Osteoblast (primary cell): ENCODE measurements at regions not wholly inside any gene's neighbourhood (a gene's known extent, or its start where the extent isn't known, plus 50 kb on each side); places are given as distances from the start of the nearest gene placed in this dataset.

Experiments used
- DNase-seq: peaks from one replicate; pipeline ENCODE4 v3.0.0; 2011; ENCODE audit warnings: low spot score, mixed read lengths; ENCODE audit not compliant: insufficient read length; ENCODE audit errors: missing footprints
- H2AFZ ChIP-seq: 2 replicates; pipeline ENCODE4 v1.6.0; 2011; ENCODE audit warnings: mild to moderate bottlenecking, low read length
- H3K27ac ChIP-seq: 2 replicates; pipeline ENCODE4 v1.5.1; 2011; ENCODE audit warnings: mild to moderate bottlenecking, low read depth, low read length, moderate library complexity
- H3K27me3 ChIP-seq: 2 replicates; pipeline ENCODE4 v1.6.0; 2012; ENCODE audit warnings: mild to moderate bottlenecking, control low read depth, inconsistent platforms, low read length, moderate library complexity; ENCODE audit not compliant: insufficient read depth
- H3K36me3 ChIP-seq: 2 replicates; pipeline ENCODE4 v1.5.1; 2011; ENCODE audit warnings: mild to moderate bottlenecking, low read length, control low read depth, moderate library complexity; ENCODE audit not compliant: insufficient read depth
- H3K4me1 ChIP-seq: 2 replicates; pipeline ENCODE4 v1.5.1; 2011; ENCODE audit warnings: mild to moderate bottlenecking, low read length, control low read depth, moderate library complexity; ENCODE audit not compliant: insufficient read depth
- H3K4me2 ChIP-seq: 2 replicates; pipeline ENCODE4 v1.6.0; 2011; ENCODE audit warnings: mild to moderate bottlenecking, low read length; ENCODE audit not compliant: insufficient read depth
- H3K4me3 ChIP-seq: fragments of 200-600 bp; sonication (generic); 3 replicates; pipeline ENCODE4 v1.5.1; 2012; ENCODE audit warnings: mild to moderate bottlenecking, low read length, inconsistent platforms; ENCODE audit not compliant: insufficient read depth
- H3K79me2 ChIP-seq: 2 replicates; pipeline ENCODE4 v1.6.0; 2012; ENCODE audit warnings: mild to moderate bottlenecking, low read length, control low read depth, inconsistent platforms; ENCODE audit not compliant: insufficient read depth
- H3K9me3 ChIP-seq: 2 replicates; pipeline ENCODE4 v1.5.1; 2011; ENCODE audit warnings: low read depth, low read length, control low read depth
- H4K20me1 ChIP-seq: 2 replicates; pipeline ENCODE4 v1.6.0; 2012; ENCODE audit warnings: mild to moderate bottlenecking, low read length, control low read depth; ENCODE audit not compliant: insufficient read depth
- TF ChIP-seq, protein P1 (sequence below): IDR thresholded peaks from 2 replicates; pipeline ENCODE4 v1.5.1; 2011; ENCODE audit warnings: mild to moderate bottlenecking, low read depth, low read length, moderate library complexity; ENCODE audit errors: extremely low read depth

DNA sequence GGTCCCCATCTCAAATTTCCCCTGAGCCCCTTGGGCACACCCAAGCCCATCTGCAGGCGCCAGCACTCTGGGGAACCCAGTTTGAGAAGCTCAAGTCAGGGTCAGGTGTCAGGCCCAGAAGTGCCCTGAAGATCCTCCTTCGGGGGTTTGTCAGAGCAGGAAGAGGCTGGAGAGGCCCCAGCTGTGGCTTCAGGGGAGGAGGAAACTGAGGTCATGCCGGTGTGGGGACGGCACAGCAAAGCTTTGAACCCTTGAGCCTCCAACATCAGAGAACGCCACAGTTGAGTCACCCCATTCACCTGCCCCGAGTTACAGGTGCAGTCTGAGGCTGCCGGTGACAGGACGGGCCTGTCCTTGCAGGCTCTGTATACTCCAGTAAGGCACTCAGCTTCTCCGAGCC, 140.2 kb upstream of the CIBAR2 start:
- TF ChIP-seq, protein P1, sequence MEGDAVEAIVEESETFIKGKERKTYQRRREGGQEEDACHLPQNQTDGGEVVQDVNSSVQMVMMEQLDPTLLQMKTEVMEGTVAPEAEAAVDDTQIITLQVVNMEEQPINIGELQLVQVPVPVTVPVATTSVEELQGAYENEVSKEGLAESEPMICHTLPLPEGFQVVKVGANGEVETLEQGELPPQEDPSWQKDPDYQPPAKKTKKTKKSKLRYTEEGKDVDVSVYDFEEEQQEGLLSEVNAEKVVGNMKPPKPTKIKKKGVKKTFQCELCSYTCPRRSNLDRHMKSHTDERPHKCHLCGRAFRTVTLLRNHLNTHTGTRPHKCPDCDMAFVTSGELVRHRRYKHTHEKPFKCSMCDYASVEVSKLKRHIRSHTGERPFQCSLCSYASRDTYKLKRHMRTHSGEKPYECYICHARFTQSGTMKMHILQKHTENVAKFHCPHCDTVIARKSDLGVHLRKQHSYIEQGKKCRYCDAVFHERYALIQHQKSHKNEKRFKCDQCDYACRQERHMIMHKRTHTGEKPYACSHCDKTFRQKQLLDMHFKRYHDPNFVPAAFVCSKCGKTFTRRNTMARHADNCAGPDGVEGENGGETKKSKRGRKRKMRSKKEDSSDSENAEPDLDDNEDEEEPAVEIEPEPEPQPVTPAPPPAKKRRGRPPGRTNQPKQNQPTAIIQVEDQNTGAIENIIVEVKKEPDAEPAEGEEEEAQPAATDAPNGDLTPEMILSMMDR: no peak
- Histone ChIP-seq H3K4me2 (no peak overlapping the region), H3K27me3 (no peaks in the 10 kb centered on the region)

GRCh38 chr16:85253084-85253941, 141.0 kb upstream of the CIBAR2 start:
- no peaks in the 10 kb centered on the region for H3K36me3 ChIP-seq
- H3K79me2 ChIP-seq: peaks cover 2% of the 10 kb centered on the region
- TF ChIP-seq, protein P1: peak; percentile 75
- H3K9me3 ChIP-seq: no peaks in the 10 kb centered on the region
- H3K4me1 ChIP-seq: no peaks in the 10 kb centered on the region
- no peak overlapping the region for H3K27ac ChIP-seq
- H2AFZ ChIP-seq: no peak overlapping the region
- no peak overlapping the region for H3K4me2 ChIP-seq
- peak; percentile 98 for DNase-seq
- H4K20me1 ChIP-seq: peaks cover 74% of the 10 kb centered on the region
- H3K27me3 ChIP-seq: no peaks in the 10 kb centered on the region
- H3K4me3 ChIP-seq: no peak overlapping the region

More for the DNA sequence above, 140.2 kb upstream of the CIBAR2 start:
- Histone ChIP-seq H3K4me1 (no peaks in the 10 kb centered on the region), H3K4me3 (no peak overlapping the region), H2AFZ (no peak overlapping the region), H3K79me2 (peaks cover 2% of the 10 kb centered on the region), H3K27ac (no peak overlapping the region), H3K36me3 (no peaks in the 10 kb centered on the region), H4K20me1 (peaks cover 72% of the 10 kb centered on the region), H3K9me3 (no peaks in the 10 kb centered on the region)
- no peak for DNase-seq

- Histone ChIP-seq H3K36me3 (no peaks in the 10 kb centered on the region), H3K4me2 (no peak overlapping the region), H2AFZ (no peak overlapping the region), H3K9me3 (no peaks in the 10 kb centered on the region), H3K27me3 (no peaks in the 10 kb centered on the region), H3K79me2 (peaks cover 2% of the 10 kb centered on the region), H3K4me3 (no peak overlapping the region), H4K20me1 (peaks cover 71% of the 10 kb centered on the region), H3K4me1 (no peaks in the 10 kb centered on the region), H3K27ac (no peak overlapping the region)
- DNase-seq: no peak
- TF ChIP-seq, protein P1: no peak
Measured at GRCh38 chr16:85254051-85254450, 141.8 kb upstream of the CIBAR2 start.

DNA sequence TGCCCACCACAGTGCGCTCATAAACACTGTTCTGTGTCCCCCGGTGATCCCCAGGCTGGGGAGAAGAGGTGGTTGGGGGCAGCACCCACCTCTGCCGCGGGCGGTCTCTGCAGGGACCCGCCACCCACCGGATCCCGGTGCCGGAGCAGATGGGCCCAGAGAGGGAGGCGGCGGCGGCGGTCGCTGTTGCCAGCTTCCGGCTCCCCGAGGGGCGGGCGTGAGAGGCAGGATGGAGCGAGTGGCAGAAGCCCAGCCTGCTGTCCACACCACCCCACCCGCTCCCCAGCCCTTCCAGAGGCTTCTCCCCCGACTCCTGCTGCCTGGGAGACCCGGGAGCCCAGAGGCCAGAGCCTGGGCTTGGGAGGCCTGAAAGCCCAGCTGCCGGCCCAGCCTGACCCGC, 142.6 kb upstream of the CIBAR2 start:
- H4K20me1 ChIP-seq: peaks cover 62% of the 10 kb centered on the region
- TF ChIP-seq, protein P1: no peak
- no peak overlapping the region for H3K4me3 ChIP-seq
- H3K4me2 ChIP-seq: no peak overlapping the region
- no peak for DNase-seq
- no peaks in the 10 kb centered on the region for H3K36me3 ChIP-seq
- no peak overlapping the region for H3K27ac ChIP-seq
- peaks cover 2% of the 10 kb centered on the region for H3K79me2 ChIP-seq
- no peaks in the 10 kb centered on the region for H3K4me1 ChIP-seq
- H3K9me3 ChIP-seq: no peaks in the 10 kb centered on the region
- H3K27me3 ChIP-seq: no peaks in the 10 kb centered on the region
- H2AFZ ChIP-seq: no peak overlapping the region
